ENCODE measurements at regions not wholly inside any gene's neighbourhood (a gene's known extent, or its start where the extent isn't known, plus 50 kb on each side); places are given as distances from the start of the nearest gene placed in this dataset.
"Not testable (repeated sequence)": the region's sequence is repeated elsewhere in the genome, so short reads cannot be mapped to it uniquely, and the experiment has no call there.

DNA sequence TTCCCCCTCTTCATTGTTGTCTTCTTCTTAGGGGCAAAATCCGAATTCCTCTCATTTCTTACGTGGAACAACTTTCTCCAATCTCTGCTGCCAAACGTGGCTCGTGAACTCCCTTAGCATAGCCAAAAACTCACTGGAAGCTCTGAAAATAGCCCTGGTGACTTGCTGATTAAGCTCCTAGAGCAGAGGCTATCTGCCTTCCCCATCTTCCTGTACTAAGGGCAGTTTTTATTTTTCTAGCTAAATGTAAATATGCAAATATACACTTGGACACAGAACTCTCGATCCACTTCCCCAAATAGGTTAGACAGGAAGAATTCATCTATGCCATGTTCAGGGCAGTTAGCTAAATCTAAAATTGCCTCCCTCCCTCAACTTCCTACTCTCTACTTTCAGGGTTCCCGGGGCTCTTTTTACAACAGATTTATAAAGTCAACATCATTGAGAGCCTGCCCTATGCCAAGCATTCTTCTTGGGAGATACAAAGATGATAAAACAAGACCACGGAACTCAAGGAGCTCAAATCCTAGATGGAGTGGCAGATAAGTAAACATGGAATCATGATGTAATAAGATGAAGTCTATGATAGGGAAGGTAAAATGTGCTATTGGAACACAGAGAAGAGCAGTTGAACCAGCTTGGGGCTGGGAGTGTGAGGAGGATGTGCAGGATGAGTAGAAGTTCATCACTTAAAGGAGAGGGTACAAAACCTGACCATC lies 59.4 kb upstream of the FMOD start:
- Histone ChIP-seq H3K27ac (ENCODE audit: low read depth, low read length, severe bottlenecking) (no peak overlapping the region), H3K9me3 (ENCODE audit: control insufficient read depth, low read length) (no peaks in the 10 kb centered on the region), H3K36me3 (ENCODE audit: control insufficient read depth, insufficient read depth, low read length) (no peaks in the 10 kb centered on the region), H3K4me3 (ENCODE audit: extremely low read depth, insufficient read depth, low read length, poor library complexity, severe bottlenecking) (no peak overlapping the region), H3K4me1 (ENCODE audit: control insufficient read depth, insufficient read depth, low read length, poor library complexity, severe bottlenecking) (peaks cover 14% of the 10 kb centered on the region)
- 67 to 100% methylated on average over 3 to 4 of the region's 7 CpGs for WGBS, 2 experiments (ENCODE audit: insufficient coverage in 2 of 2)

DNA sequence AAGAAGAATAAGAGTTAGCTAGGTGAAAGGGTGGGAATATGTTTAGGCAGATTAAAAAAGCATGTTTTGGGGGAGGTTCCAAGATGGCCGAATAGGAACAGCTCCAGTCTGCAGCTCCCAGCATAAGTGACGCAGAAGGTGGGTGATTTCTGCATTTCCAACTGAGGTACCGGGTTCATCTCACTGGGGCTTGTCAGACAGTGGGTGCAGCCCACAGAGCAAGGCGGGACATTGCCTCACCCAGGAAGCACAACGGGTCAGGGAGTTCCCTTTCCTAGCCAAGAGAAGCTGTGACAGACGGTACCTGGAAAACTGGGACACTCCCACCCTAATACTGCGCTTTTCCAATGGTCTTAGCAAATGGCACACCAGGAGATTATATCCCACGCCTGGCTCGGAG lies 60.5 kb upstream of the FMOD start:
- not testable (repeated sequence) for H3K9me3 ChIP-seq (ENCODE audit: control insufficient read depth, low read length); H3K27ac ChIP-seq (ENCODE audit: low read depth, low read length, severe bottlenecking); H3K4me1 ChIP-seq (ENCODE audit: control insufficient read depth, insufficient read depth, low read length, poor library complexity, severe bottlenecking); H3K4me3 ChIP-seq (ENCODE audit: extremely low read depth, insufficient read depth, low read length, poor library complexity, severe bottlenecking); H3K36me3 ChIP-seq (ENCODE audit: control insufficient read depth, insufficient read depth, low read length)
- 92 to 96% methylated on average over 5 to 6 of the region's 9 CpGs for WGBS, 2 experiments (ENCODE audit: insufficient coverage in 2 of 2)

DNA sequence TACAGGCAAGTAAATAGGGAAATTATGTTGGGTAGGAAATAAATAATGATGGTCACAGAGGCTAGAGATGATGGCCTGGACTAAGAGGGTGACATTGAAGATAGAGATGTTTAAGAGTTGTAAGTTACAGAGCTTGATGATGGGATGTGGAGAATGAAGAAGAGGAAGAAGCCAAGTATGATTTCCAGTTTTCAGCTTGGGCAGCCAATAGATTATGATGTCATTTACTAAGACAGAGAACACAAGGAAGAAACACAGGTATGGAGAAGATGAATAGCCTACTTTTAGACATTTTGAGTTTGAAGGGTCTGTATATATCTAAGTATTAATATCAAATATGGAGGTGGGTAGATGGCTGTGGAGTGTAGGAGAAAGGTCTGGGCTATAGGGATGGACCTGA lies 56.0 kb upstream of the PRELP start:
- Histone ChIP-seq H3K9me3 (ENCODE audit: control insufficient read depth, low read length) (no peaks in the 10 kb centered on the region), H3K4me1 (ENCODE audit: control insufficient read depth, insufficient read depth, low read length, poor library complexity, severe bottlenecking) (peaks cover 5% of the 10 kb centered on the region), H3K4me3 (ENCODE audit: extremely low read depth, insufficient read depth, low read length, poor library complexity, severe bottlenecking) (no peak overlapping the region), H3K36me3 (ENCODE audit: control insufficient read depth, insufficient read depth, low read length) (no peaks in the 10 kb centered on the region), H3K27ac (ENCODE audit: low read depth, low read length, severe bottlenecking) (no peak overlapping the region)

DNA sequence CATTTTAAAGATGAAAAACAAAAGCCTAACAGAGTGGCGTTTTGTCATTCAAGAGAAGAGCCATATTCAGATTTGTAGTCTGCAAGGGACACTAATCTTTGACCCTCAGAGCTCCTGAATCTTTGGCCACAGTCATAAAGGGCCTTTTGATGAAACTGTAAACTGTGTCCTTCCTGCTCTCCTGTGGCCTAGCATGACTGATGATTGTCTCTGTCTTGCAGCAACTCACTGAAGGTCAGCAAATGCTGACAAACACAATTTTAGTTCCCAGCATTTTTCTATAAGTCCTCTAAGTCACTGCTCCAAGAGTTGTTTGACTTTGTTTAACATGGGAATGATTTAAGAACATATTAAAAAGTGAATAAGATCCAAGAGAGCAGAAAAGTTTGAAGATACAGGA lies 55.3 kb upstream of the PRELP start:
- Histone ChIP-seq H3K4me1 (ENCODE audit: control insufficient read depth, insufficient read depth, low read length, poor library complexity, severe bottlenecking) (peaks cover 12% of the 10 kb centered on the region), H3K36me3 (ENCODE audit: control insufficient read depth, insufficient read depth, low read length) (no peaks in the 10 kb centered on the region), H3K9me3 (ENCODE audit: control insufficient read depth, low read length) (no peaks in the 10 kb centered on the region), H3K27ac (ENCODE audit: low read depth, low read length, severe bottlenecking) (no peak overlapping the region), H3K4me3 (ENCODE audit: extremely low read depth, insufficient read depth, low read length, poor library complexity, severe bottlenecking) (no peak overlapping the region)
- 80 to 82% methylated on average over 1 of the region's 1 CpG for WGBS, 2 experiments (ENCODE audit: insufficient coverage in 2 of 2)

DNA sequence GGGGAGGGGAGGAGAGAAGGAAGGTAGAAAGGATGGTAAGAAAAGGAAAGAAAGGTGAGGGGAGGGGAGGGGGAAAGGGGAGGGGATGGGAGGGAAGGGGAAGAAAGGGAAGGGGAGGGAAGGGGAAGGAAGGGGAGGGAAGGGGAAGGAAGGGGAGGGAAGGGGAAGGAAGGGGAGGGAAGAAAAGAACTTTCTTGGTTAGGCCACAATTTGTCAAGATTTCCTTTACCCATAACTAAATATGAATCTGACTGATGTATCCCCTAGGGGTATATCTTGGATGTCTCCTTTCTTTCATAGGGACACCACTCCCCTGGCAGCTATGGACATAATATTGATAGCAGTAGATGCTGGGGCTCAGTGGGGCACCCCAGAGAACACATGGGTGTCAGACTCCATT lies 54.4 kb upstream of the PRELP start:
- Histone ChIP-seq H3K36me3 (ENCODE audit: control insufficient read depth, insufficient read depth, low read length) (no peaks in the 10 kb centered on the region), H3K9me3 (ENCODE audit: control insufficient read depth, low read length) (no peaks in the 10 kb centered on the region), H3K4me3 (ENCODE audit: extremely low read depth, insufficient read depth, low read length, poor library complexity, severe bottlenecking) (no peak overlapping the region), H3K27ac (ENCODE audit: low read depth, low read length, severe bottlenecking) (no peak overlapping the region), H3K4me1 (ENCODE audit: control insufficient read depth, insufficient read depth, low read length, poor library complexity, severe bottlenecking) (peaks cover 20% of the 10 kb centered on the region)

DNA sequence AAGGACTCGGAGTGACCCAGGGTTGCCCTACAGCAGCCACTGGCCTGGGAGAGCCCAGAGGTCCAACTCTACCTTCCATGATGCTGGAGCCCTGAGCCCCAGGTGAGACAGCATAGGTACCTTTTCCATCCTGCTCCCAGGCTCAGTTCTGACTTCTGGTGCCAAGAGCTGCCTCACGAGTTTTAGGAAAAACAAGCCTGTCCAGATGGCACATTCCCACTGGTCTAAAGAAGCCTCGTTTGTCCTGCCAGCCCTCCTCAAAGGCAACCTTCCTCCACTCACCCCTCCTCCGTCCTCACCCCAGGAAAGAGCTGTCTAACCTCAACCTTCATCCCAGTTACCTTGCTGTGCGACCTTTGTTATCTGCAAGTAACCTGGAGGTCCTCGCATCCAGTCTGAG lies 53.5 kb upstream of the PRELP start:
- 94 to 100% methylated on average over 3 to 4 of the region's 6 CpGs for WGBS, 2 experiments (ENCODE audit: insufficient coverage in 2 of 2)
- Histone ChIP-seq H3K4me1 (ENCODE audit: control insufficient read depth, insufficient read depth, low read length, poor library complexity, severe bottlenecking) (peaks cover 20% of the 10 kb centered on the region), H3K4me3 (ENCODE audit: extremely low read depth, insufficient read depth, low read length, poor library complexity, severe bottlenecking) (no peak overlapping the region), H3K36me3 (ENCODE audit: control insufficient read depth, insufficient read depth, low read length) (no peaks in the 10 kb centered on the region), H3K9me3 (ENCODE audit: control insufficient read depth, low read length) (no peaks in the 10 kb centered on the region), H3K27ac (ENCODE audit: low read depth, low read length, severe bottlenecking) (no peak overlapping the region)

DNA sequence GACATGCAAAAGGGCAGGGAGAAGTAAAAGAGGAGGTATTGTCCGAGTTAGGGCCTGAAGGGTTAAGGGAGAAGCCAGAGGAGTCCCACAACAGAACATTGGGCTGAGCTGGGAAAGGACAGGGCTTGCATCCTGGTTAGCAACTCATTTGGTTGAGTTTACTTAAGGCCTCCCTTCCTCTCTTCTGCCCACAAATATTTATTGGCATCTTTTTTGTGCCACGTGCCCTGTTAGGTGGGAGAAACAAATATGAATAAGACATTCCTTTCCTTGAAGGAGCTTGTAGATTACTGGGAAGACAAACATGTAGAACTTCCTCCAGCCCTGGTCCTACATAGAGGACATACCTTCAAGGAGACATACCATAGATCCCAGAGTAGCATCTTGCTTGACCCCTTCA lies 53.0 kb upstream of the PRELP start:
- H3K36me3 ChIP-seq (ENCODE audit: control insufficient read depth, insufficient read depth, low read length): no peaks in the 10 kb centered on the region
- no peak overlapping the region for H3K27ac ChIP-seq (ENCODE audit: low read depth, low read length, severe bottlenecking)
- 93 to 100% methylated on average over 1 to 2 of the region's 2 CpGs for WGBS, 2 experiments (ENCODE audit: insufficient coverage in 2 of 2)
- peaks cover 20% of the 10 kb centered on the region for H3K4me1 ChIP-seq (ENCODE audit: control insufficient read depth, insufficient read depth, low read length, poor library complexity, severe bottlenecking)
- H3K4me3 ChIP-seq (ENCODE audit: extremely low read depth, insufficient read depth, low read length, poor library complexity, severe bottlenecking): no peak overlapping the region
- no peaks in the 10 kb centered on the region for H3K9me3 ChIP-seq (ENCODE audit: control insufficient read depth, low read length)

DNA sequence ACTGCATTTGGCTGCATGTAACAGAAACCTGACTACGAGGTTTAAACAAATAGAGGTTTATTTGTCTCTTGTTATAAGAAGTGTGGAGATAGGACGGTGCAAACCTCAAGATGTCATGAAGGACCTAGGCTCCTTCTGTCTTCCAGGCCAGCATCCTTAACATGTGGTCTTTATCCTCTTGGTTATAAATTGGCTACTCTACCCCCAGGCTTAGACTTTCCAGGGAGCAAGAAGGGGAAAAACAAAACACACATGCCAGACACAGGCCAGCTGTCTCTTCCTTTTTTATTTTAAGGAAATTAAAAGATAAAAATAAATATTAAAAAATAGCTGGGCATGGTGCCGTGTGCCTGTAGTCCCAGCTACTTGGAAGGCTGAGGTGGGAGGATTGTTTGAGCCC lies 51.3 kb upstream of the PRELP start:
- no peak overlapping the region for H3K27ac ChIP-seq (ENCODE audit: low read depth, low read length, severe bottlenecking)
- H3K4me1 ChIP-seq (ENCODE audit: control insufficient read depth, insufficient read depth, low read length, poor library complexity, severe bottlenecking): peaks cover 20% of the 10 kb centered on the region
- no peaks in the 10 kb centered on the region for H3K36me3 ChIP-seq (ENCODE audit: control insufficient read depth, insufficient read depth, low read length)
- H3K4me3 ChIP-seq (ENCODE audit: extremely low read depth, insufficient read depth, low read length, poor library complexity, severe bottlenecking): no peak overlapping the region
- WGBS, 2 experiments (ENCODE audit: insufficient coverage in 2 of 2): 92 to 100% methylated on average over 1 to 2 of the region's 3 CpGs
- no peaks in the 10 kb centered on the region for H3K9me3 ChIP-seq (ENCODE audit: control insufficient read depth, low read length)

DNA sequence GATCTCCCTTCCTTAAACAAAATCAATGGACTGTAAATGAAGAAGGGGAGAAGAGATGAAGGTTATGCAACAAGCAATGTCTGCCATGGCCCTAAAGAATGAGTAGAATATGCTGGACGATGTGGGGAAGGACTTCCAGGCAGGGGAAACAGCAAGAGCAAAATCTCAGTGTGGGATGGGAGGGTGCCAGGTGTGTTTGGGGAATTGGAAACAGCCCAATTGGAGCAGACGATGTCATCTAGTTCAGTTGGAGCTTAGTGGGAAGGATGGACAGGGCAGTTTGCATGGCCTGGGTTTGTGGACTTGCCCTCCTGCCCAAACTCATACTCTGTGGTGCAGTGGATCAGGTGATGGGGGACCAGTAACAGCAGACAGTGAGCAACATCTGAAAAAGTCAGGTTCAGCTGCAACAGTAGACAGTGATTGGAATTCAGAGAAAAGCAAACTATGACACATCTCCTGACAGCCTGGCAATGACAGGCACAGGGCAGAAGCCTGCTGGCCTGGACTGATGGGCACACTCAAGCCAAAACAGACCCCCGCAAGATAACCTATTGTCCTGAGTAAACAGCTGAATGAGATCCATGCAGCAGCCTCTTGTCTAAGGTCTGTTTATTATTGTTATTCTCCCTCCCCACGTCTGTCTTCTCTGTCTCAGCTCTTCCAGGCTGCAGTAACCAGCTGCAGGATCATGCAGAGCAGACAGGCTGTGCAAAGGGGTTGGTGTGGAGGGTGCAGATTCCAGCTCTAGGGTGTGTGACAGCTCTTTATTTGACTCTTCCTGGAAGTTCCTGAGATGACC lies 50.5 kb upstream of the PRELP start:
- Histone ChIP-seq H3K9me3 (ENCODE audit: control insufficient read depth, low read length) (no peaks in the 10 kb centered on the region), H3K4me3 (ENCODE audit: extremely low read depth, insufficient read depth, low read length, poor library complexity, severe bottlenecking) (no peak overlapping the region), H3K27ac (ENCODE audit: low read depth, low read length, severe bottlenecking) (peak overlapping the region; percentile 74), H3K36me3 (ENCODE audit: control insufficient read depth, insufficient read depth, low read length) (no peaks in the 10 kb centered on the region), H3K4me1 (ENCODE audit: control insufficient read depth, insufficient read depth, low read length, poor library complexity, severe bottlenecking) (peaks cover 20% of the 10 kb centered on the region)
- 87 to 95% methylated on average over 2 to 3 of the region's 4 CpGs for WGBS, 2 experiments (ENCODE audit: insufficient coverage in 2 of 2)

DNA sequence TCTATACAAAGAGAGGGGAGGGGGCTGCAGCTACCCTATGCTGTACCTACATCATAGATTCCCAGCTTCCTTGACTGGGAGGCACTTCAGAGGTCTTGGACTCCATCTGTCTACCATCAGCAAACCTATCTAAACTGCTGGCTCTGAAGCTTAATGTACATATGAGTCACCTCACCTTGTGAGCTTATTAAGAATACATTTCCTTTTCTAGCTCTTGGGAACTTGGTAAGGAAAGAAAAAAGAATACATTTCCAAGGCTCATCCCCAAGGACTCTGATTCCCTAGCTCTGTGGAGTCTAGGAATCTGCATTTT lies 50.0 kb upstream of the PRELP start:
- Histone ChIP-seq H3K36me3 (ENCODE audit: control insufficient read depth, insufficient read depth, low read length) (no peaks in the 10 kb centered on the region), H3K9me3 (ENCODE audit: control insufficient read depth, low read length) (no peaks in the 10 kb centered on the region), H3K27ac (ENCODE audit: low read depth, low read length, severe bottlenecking) (peak overlapping the region; percentile 74), H3K4me3 (ENCODE audit: extremely low read depth, insufficient read depth, low read length, poor library complexity, severe bottlenecking) (no peak overlapping the region), H3K4me1 (ENCODE audit: control insufficient read depth, insufficient read depth, low read length, poor library complexity, severe bottlenecking) (peaks cover 20% of the 10 kb centered on the region)

Data from mesodermal cell (in vitro differentiated cells).